Erythroblast (primary cell): ENCODE measurements at regions not wholly inside any gene's neighbourhood (a gene's known extent, or its start where the extent isn't known, plus 50 kb on each side); places are given as distances from the start of the nearest gene placed in this dataset.
A peak's percentile ranks its signal among the peaks of the same experiment; 100 is the strongest.

Source experiments
- GATA1 ChIP-seq: IDR thresholded peaks from 2 replicates; pipeline ENCODE4 v1.6.1; 2011; ENCODE audit warnings: low read depth, mild to moderate bottlenecking, control low read depth, low read length, moderate library complexity
- POLR2A ChIP-seq: IDR thresholded peaks from 2 replicates; pipeline ENCODE4 v1.6.1; 2011; ENCODE audit warnings: mild to moderate bottlenecking, low read length

- TF ChIP-seq POLR2A (peak; percentile 51), GATA1 (no peak)
Measured at GRCh38 chr16:85554889-85555718, 58.0 kb upstream of the GSE1 start.
